Effector memory CD8-positive, alpha-beta T cell (primary cell): ENCODE measurements at regions not wholly inside any gene's neighbourhood (a gene's known extent, or its start where the extent isn't known, plus 50 kb on each side); places are given as distances from the start of the nearest gene placed in this dataset.

Experiments used
- ATAC-seq: fragments of 150-1000 bp; cut with Tn5 transposase; replicated peaks from 2 replicates; pipeline ENCODE4 v1.10.0; 2021; ENCODE audit warnings: mild to moderate bottlenecking, moderate library complexity
- DNase-seq, 3 experiments: peaks; one replicate each; pipeline ENCODE4 v3.0.0; 2021
- H3K27ac Mint-ChIP-seq, 2 donors: one replicate each; pipeline ENCODE4 v1.8.0; 2022; ENCODE audit warnings: mild to moderate bottlenecking in 2 of 2, mixed read lengths in 2 of 2, moderate library complexity in 2 of 2
- H3K27me3 Mint-ChIP-seq, 2 donors: one replicate each; pipeline ENCODE4 v1.8.0; 2022; ENCODE audit warnings: mixed read lengths in 2 of 2
- H3K36me3 Mint-ChIP-seq: one replicate; pipeline ENCODE4 v1.8.0; 2022; ENCODE audit warnings: mild to moderate bottlenecking, moderate library complexity, mixed read lengths; ENCODE audit not compliant: insufficient read depth
- H3K4me1 Mint-ChIP-seq, 2 donors: one replicate each; pipeline ENCODE4 v1.8.0; 2022; ENCODE audit warnings: low read depth in 2 of 2, mixed read lengths in 2 of 2
- H3K4me3 Mint-ChIP-seq, 2 donors: one replicate each; pipeline ENCODE4 v1.8.0; 2022; ENCODE audit warnings: mild to moderate bottlenecking in 2 of 2, mixed read lengths in 2 of 2, moderate library complexity in 2 of 2
- H3K9me3 Mint-ChIP-seq, 2 donors: one replicate each; pipeline ENCODE4 v1.8.0; 2022; ENCODE audit warnings: mixed read lengths in 2 of 2

DNA sequence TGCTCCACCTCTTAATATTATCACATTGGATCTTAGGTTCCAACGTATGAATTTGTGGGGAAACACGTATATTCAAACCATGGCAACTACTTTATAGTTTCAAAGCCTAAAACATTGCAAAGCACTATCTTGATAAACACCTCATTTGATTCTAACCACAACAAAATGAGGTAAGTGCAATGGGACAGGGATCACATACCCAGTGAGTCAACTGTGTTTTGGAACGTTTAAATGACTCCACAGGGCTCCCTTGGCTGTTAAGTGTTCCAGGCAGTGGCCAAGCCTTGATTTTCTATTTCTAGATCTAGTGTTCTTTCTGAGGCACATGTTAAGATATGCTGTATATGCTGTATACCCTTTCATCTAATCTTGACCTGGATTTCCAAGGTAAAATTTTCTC lies 54.5 kb upstream of the C1QTNF7 start:
- no peak for DNase-seq
- Mint-ChIP-seq H3K36me3 (no peaks in the 10 kb centered on the region), H3K4me1 (peaks cover 2 to 5% of the 10 kb centered on the region in 2 donors), H3K9me3 (no peaks in the 10 kb centered on the region), H3K4me3 (no peak overlapping the region), H3K27ac (no peak overlapping the region), H3K27me3 (peaks cover 14 to 26% of the 10 kb centered on the region in 2 donors)
- ATAC-seq = no peak

DNA sequence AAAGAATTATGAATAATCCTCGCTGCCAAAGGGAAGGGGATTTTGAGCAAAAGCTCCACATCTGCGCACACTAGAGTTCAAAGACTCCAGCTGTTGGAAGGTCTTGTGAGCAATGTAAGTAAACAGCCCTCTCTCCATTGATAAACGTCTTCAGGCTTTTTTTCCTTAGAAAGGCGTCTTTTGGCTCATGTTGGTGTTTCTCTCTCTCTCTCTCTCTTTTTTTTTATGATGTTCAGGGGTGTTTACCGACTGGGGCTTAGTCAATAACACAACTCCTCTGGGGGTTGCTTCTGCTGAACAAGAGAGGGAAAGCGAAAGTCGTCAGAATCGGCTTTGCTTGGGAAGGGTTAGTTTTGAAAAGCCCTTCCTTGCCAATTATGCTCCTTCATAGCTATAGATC lies 53.2 kb upstream of the C1QTNF7 start:
- Mint-ChIP-seq H3K27ac (no peak overlapping the region), H3K4me1 (peaks cover 2 to 5% of the 10 kb centered on the region in 2 donors), H3K36me3 (no peaks in the 10 kb centered on the region), H3K27me3 (peaks cover 14 to 26% of the 10 kb centered on the region in 2 donors), H3K9me3 (no peaks in the 10 kb centered on the region), H3K4me3 (no peak overlapping the region)
- DNase-seq (no peak), ATAC-seq (no peak)

DNA sequence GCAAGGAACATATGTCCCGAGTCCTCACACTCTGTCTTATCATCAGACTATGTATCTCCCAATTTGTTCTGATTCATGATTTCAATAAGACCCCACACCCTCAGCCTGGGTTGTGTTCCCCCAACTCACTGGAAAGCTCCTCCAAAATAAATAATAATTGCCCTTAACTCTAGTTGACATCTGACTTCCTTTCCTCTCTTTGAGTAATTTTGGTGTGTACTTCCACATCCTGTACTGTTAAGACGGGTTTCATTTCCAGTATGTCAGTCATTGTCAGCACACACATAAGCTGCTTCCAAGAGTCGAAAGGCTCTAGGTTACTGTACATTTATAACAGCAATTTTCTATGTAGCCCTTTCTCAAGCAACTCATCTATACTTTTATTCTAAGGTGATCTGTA lies 52.2 kb upstream of the C1QTNF7 start:
- Mint-ChIP-seq H3K27ac (no peak overlapping the region), H3K36me3 (no peaks in the 10 kb centered on the region), H3K27me3 (peaks cover 14 to 26% of the 10 kb centered on the region in 2 donors), H3K4me3 (no peak overlapping the region), H3K9me3 (no peaks in the 10 kb centered on the region), H3K4me1 (peaks cover 2 to 5% of the 10 kb centered on the region in 2 donors)
- DNase-seq (no peak), ATAC-seq (no peak)

DNA sequence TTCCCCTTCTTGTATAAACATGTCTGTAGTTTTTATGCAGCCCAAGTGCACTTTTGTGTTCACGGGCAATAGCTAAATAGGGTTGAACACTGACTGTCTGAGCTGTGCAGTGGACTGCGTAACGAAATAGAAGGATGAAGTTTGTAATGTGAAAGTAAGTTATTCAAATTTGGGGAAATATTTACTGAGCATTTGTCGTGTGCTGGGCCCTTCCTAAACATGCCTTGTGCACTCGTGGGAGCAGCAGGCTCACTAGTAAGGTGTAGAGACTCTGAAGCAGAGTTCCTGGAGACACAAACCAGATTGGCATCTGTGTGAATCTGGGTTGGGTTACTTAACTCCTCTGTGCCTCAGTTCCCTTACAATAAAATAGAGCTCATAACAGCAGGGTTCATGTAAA lies 51.7 kb upstream of the C1QTNF7 start:
- Mint-ChIP-seq H3K27me3 (peaks cover 11 to 21% of the 10 kb centered on the region in 2 donors), H3K4me1 (peaks cover 2 to 5% of the 10 kb centered on the region in 2 donors), H3K27ac (no peak overlapping the region), H3K4me3 (no peak overlapping the region), H3K9me3 (no peaks in the 10 kb centered on the region), H3K36me3 (no peaks in the 10 kb centered on the region)
- no peak for DNase-seq
- no peak for ATAC-seq

DNA sequence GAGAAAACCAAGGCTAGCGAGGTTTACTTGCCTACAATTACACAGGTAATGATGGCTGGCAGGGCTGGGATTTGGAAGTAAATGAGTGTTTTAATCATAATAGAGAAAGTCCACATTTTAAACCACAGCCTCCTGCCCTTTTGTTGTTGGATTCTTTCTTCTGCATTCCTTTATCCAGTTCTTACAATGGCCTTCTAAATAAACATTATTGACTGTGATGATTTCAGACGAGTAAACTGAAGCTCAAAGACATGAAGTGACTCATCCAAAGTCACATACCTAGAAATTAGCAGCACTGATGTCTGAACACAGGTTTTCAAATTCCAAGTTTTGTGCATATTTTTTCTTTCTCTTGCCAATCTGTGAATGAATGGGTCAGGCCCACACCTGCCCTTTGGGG lies 51.2 kb upstream of the C1QTNF7 start:
- peaks cover 7 to 17% of the 10 kb centered on the region in 2 donors for H3K27me3 Mint-ChIP-seq
- no peaks in the 10 kb centered on the region for H3K9me3 Mint-ChIP-seq
- ATAC-seq = no peak
- H3K36me3 Mint-ChIP-seq = no peaks in the 10 kb centered on the region
- H3K4me1 Mint-ChIP-seq = peaks cover 2 to 5% of the 10 kb centered on the region in 2 donors
- no peak overlapping the region for H3K4me3 Mint-ChIP-seq
- no peak for DNase-seq
- H3K27ac Mint-ChIP-seq = no peak overlapping the region
